ENCODE measurements at regions not wholly inside any gene's neighbourhood (a gene's known extent, or its start where the extent isn't known, plus 50 kb on each side); places are given as distances from the start of the nearest gene placed in this dataset.

- intact Hi-C loops (cut with DNase I) = no loop called here
- ATAC-seq = no peak
- H3K4me1 ChIP-seq = no peaks in the 10 kb centered on the region
- TF ChIP-seq CTCF (IDR thresholded peaks at IDR 0.05) = no peak
- H3K36me3 ChIP-seq = no peaks in the 10 kb centered on the region
- no peak overlapping the region for H3K4me3 ChIP-seq
- no peaks in the 10 kb centered on the region for H3K9me3 ChIP-seq
- DNase-seq = no peak
- H3K27ac ChIP-seq = no peak overlapping the region
- no peaks in the 10 kb centered on the region for H3K27me3 ChIP-seq
Observed at GRCh38 chr5:97834561-97834960, 651.5 kb upstream of the RIOK2 start.

GRCh38 chr5:97835112-97835511, 652.1 kb upstream of the RIOK2 start:
- DNase-seq (no peak), ATAC-seq (no peak)
- no peaks in the 10 kb centered on the region for H3K9me3 ChIP-seq
- H3K36me3 ChIP-seq = no peaks in the 10 kb centered on the region
- no peak overlapping the region for H3K27ac ChIP-seq
- intact Hi-C loops (cut with DNase I) = no loop called here
- H3K4me1 ChIP-seq = no peaks in the 10 kb centered on the region
- H3K4me3 ChIP-seq = no peak overlapping the region
- H3K27me3 ChIP-seq = no peaks in the 10 kb centered on the region
- TF ChIP-seq CTCF (IDR thresholded peaks at IDR 0.05) = no peak

GRCh38 chr5:97836816-97837215, 653.8 kb upstream of the RIOK2 start:
- ATAC-seq = no peak

GRCh38 chr5:97838214-97838613, 655.2 kb upstream of the RIOK2 start:
- Histone ChIP-seq H3K36me3 (no peaks in the 10 kb centered on the region), H3K27me3 (no peaks in the 10 kb centered on the region), H3K4me3 (no peak overlapping the region), H3K9me3 (no peaks in the 10 kb centered on the region), H3K27ac (no peak overlapping the region), H3K4me1 (no peaks in the 10 kb centered on the region)
- no peak for TF ChIP-seq CTCF (IDR thresholded peaks at IDR 0.05)
- ATAC-seq = no peak
- intact Hi-C loops (cut with DNase I) = no loop called here
- DNase-seq = no peak

More at GRCh38 chr5:97836816-97837215, 653.8 kb upstream of the RIOK2 start:
- Histone ChIP-seq H3K4me1 (no peaks in the 10 kb centered on the region), H3K27me3 (no peaks in the 10 kb centered on the region), H3K36me3 (no peaks in the 10 kb centered on the region), H3K27ac (no peak overlapping the region), H3K4me3 (no peak overlapping the region), H3K9me3 (no peaks in the 10 kb centered on the region)
- no peak for DNase-seq
- TF ChIP-seq CTCF (IDR thresholded peaks at IDR 0.05) = no peak
- intact Hi-C loops (cut with DNase I) = no loop called here

- ATAC-seq = no peak
- Histone ChIP-seq H3K9me3 (no peaks in the 10 kb centered on the region), H3K36me3 (no peaks in the 10 kb centered on the region), H3K27ac (no peak overlapping the region), H3K4me3 (no peak overlapping the region), H3K4me1 (no peaks in the 10 kb centered on the region), H3K27me3 (no peaks in the 10 kb centered on the region)
- intact Hi-C loops (cut with DNase I) = no loop called here
- DNase-seq = no peak
- TF ChIP-seq CTCF (IDR thresholded peaks at IDR 0.05) = no peak
Observed at GRCh38 chr5:97839341-97840086, 656.5 kb upstream of the RIOK2 start.

GRCh38 chr5:97840643-97841042, 657.6 kb upstream of the RIOK2 start:
- no peaks in the 10 kb centered on the region for H3K27me3 ChIP-seq
- ATAC-seq (no peak), DNase-seq (no peak)
- H3K36me3 ChIP-seq = no peaks in the 10 kb centered on the region
- H3K4me1 ChIP-seq = no peaks in the 10 kb centered on the region
- intact Hi-C loops (cut with DNase I) = no loop called here
- H3K9me3 ChIP-seq = no peaks in the 10 kb centered on the region
- TF ChIP-seq CTCF (IDR thresholded peaks at IDR 0.05) = no peak
- H3K27ac ChIP-seq = no peak overlapping the region
- no peak overlapping the region for H3K4me3 ChIP-seq

Measured in upper lobe of right lung (tissue), 1 donor.